BJ (cell line): ENCODE measurements at regions not wholly inside any gene's neighbourhood (a gene's known extent, or its start where the extent isn't known, plus 50 kb on each side); places are given as distances from the start of the nearest gene placed in this dataset.
A peak's percentile ranks its signal among the peaks of the same experiment; 100 is the strongest.

ENCODE experiments used
- CTCF ChIA-PET: fragments of 350-600 bp; formaldehyde crosslinking; extraction: SDS; loops from one replicate; lab custom pipeline; 2021; ENCODE audit warnings: antibody characterized with exemption, inconsistent platforms; lab: Yijun Ruan, JAX
- POLR2A ChIA-PET: fragments of 300-600 bp; sonication (Branson Sonifier 250); formaldehyde crosslinking; extraction: SDS; loops from one replicate; lab custom pipeline; 2021; ENCODE audit warnings: antibody characterized with exemption; lab: Charles Lee
- DNase-seq: peaks from one replicate; pipeline ENCODE4 v3.0.0-alpha.2; 2011; ENCODE audit warnings: low read depth
- H3K27me3 ChIP-seq: 2 replicates; pipeline ENCODE4 v1.6.0; 2011; ENCODE audit warnings: low read length; ENCODE audit not compliant: control insufficient read depth, insufficient read depth
- H3K36me3 ChIP-seq: 2 replicates; pipeline ENCODE4 v1.5.1; 2011; ENCODE audit warnings: low read length; ENCODE audit not compliant: control insufficient read depth, insufficient read depth
- H3K4me3 ChIP-seq: 2 replicates; pipeline ENCODE4 v1.5.1; 2011; ENCODE audit warnings: low read depth, mild to moderate bottlenecking, control low read depth, low read length
- CTCF ChIP-seq: IDR thresholded peaks from 2 replicates; pipeline ENCODE4 v1.5.1; 2011; ENCODE audit warnings: low read depth, mild to moderate bottlenecking, control low read depth, inconsistent platforms, low read length, moderate library complexity; ENCODE audit not compliant: insufficient read depth

GRCh38 chr14:34373191-34373590 lies 88.8 kb downstream of the SPTSSA start:
- ChIA-PET CTCF (interaction anchor here (1.0 kb wide), 1 partner anchor 163 kb away, joined by 4 read pairs; no protein-coding TSS in a partner anchor), POLR2A (no interaction called here)
- Histone ChIP-seq H3K27me3 (0 out of 2 replicates have a peak, but pooled peaks cover 1% of the 10 kb centered on the region), H3K36me3 (no peaks in the 10 kb centered on the region), H3K4me3 (no peak overlapping the region)
- no peak for TF ChIP-seq CTCF
- no peak for DNase-seq

GRCh38 chr14:34372786-34373185 lies 89.3 kb downstream of the SPTSSA start:
- Histone ChIP-seq H3K27me3 (0 out of 2 replicates have a peak, but pooled peaks cover 1% of the 10 kb centered on the region), H3K36me3 (no peaks in the 10 kb centered on the region), H3K4me3 (no peak overlapping the region)
- no peak for TF ChIP-seq CTCF
- DNase-seq: no peak
- CTCF ChIA-PET: interaction anchor here (1.0 kb wide), 1 partner anchor 164 kb away, joined by 4 read pairs; no protein-coding TSS in a partner anchor
- POLR2A ChIA-PET: no interaction called here

GRCh38 chr14:34369648-34370030 lies 92.4 kb downstream of the SPTSSA start:
- ChIA-PET CTCF (no interaction called here), POLR2A (no interaction called here)
- no peak for DNase-seq
- no peak for TF ChIP-seq CTCF
- peaks cover 3% of the 10 kb centered on the region; the same call in 1 of the 2 replicates for H3K27me3 ChIP-seq
- H3K36me3 ChIP-seq: no peaks in the 10 kb centered on the region
- no peak overlapping the region for H3K4me3 ChIP-seq

- Histone ChIP-seq H3K36me3 (no peaks in the 10 kb centered on the region), H3K27me3 (peaks cover 3% of the 10 kb centered on the region; the same call in 1 of the 2 replicates), H3K4me3 (no peak overlapping the region)
- DNase-seq: no peak
- POLR2A ChIA-PET: no interaction called here
- no peak for TF ChIP-seq CTCF
- CTCF ChIA-PET: no interaction called here
These were observed 92.9 kb downstream of the SPTSSA start for GRCh38 chr14:34368971-34369647.

GRCh38 chr14:34368115-34368970 lies 93.7 kb downstream of the SPTSSA start:
- DNase-seq: peak; percentile 46
- Histone ChIP-seq H3K36me3 (no peaks in the 10 kb centered on the region), H3K4me3 (no peak overlapping the region), H3K27me3 (peaks cover 3% of the 10 kb centered on the region; the same call in 1 of the 2 replicates)
- no peak for TF ChIP-seq CTCF
- ChIA-PET CTCF (no interaction called here), POLR2A (no interaction called here)
